HuH-7 (cell line): ENCODE measurements at regions not wholly inside any gene's neighbourhood (a gene's known extent, or its start where the extent isn't known, plus 50 kb on each side); places are given as distances from the start of the nearest gene placed in this dataset.

ENCODE experiments used
- DNase-seq: peaks from one replicate; pipeline ENCODE4 v3.0.0; 2011; ENCODE audit warnings: low spot score

GRCh38 chr16:66265556-66266141, 100.8 kb upstream of the CDH5 start:
- DNase-seq: no peak

- no peak for DNase-seq
Observed at GRCh38 chr16:66265048-66265415, 101.5 kb upstream of the CDH5 start.

DNA sequence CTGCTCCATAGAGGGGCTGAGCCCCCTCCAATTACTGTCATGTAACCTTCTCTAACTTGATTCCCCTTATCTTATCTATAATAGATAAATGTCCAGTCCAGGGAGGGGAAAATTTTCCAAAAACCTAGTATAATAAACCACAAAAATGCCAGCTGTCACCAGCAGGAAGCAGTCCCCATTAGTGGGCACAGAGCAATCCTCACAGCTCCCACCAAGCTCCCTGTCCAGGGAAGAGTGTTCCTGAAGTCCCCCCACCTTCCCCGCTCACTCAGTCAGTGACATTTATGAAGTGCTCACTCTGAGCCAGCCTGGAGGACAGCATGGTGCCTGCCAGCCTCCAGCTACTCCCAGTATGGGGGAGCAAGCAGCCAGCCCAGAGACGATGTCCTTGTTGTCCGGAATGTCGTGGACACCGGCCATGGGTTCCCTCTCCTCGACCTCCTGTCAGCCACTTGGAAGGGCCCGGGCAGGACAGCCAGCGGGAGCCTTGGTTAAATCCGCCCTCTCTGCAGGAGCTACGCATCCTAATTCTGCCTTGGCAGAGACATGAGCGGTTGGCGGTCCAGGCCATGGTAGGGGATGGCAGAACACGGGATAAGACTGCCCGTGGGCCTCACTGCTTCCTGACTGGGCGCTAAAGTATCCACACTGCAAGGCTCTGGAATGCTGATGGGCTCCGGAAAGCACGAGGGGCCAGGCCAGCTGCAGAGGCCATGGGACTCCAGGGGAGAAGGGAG, 102.0 kb upstream of the CDH5 start:
- DNase-seq: no peak

- no peak for DNase-seq
Observed at GRCh38 chr16:66263973-66264310, 102.5 kb upstream of the CDH5 start.

GRCh38 chr16:66263168-66263972, 103.1 kb upstream of the CDH5 start:
- DNase-seq: no peak

GRCh38 chr16:66262253-66263167, 104.0 kb upstream of the CDH5 start:
- DNase-seq: no peak

DNA sequence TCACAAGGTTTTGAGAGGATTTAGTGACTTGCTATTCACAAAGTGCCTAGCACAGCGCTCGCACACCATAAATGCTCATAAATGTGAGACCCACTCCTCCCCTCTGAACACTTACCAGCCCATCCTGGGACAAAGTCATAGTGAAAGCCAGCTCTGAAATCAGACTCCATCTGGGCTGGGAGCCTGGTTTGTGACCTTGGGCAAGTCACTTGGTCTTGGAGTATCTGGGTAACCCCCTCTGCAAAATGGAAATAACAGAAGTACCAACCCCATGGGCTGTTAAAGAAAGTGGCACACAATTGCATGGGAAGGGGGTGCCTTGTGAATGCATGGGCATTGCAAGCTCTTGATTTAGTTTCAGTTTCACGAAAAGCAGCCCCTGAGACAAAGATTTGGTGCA, 104.7 kb upstream of the CDH5 start:
- DNase-seq: no peak

DNA sequence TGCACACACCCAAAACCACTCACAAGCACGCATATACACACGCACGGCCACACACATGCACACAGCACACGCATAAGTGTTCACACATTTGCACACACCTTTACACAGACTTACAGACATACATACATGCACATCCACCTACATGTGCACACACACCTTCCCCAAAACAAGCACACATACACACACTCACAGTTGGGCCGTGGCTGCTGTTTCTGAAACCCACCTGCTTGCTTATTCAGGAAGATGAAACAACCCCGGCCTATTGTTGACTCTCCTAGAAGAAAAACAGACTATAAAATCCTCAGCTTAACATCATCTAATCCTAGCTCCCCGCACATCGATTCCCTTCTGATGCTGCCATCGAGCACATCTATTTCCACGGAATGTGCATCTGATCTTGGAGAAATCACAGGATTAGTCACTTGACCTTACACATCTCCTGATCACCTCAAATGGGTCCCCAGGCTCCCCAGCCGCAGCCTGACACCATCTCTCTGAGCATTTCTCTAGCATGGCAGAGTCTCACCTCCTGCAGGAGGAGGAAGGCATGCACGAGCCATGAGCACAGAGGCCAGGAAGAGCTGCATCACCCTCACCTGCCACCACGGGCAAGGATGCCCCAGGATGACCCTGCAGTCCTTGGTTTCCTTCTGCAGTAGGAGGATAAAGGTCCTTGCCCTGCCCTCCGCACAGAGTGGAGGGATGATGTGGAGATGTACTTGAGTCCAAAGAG, 105.8 kb upstream of the CDH5 start:
- no peak for DNase-seq

- no peak for DNase-seq
Observed at GRCh38 chr16:66258916-66259845, 107.3 kb upstream of the CDH5 start.

- DNase-seq: no peak
Observed at GRCh38 chr16:66256919-66257318, 109.6 kb upstream of the CDH5 start.

DNA sequence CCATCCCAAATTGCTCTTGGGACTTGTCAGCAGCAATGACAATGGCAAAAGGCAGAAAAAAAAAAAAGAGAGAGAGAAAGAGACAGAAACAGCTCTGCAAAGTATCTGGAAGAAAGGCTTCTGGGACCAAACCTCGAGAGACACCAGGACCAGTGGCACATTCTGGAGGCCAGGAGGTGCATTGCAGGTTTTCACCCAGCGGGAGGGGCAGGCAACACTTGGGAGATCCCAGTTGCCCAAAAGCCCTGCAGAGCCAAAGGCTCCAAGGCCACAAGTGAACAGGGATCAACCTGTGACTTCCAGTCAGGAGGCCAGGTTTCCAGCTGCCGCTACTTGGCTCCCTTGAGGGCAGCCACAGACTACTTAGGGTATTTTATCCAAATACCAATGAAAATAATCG, 110.8 kb upstream of the CDH5 start:
- DNase-seq: no peak

- DNase-seq: no peak
Observed at GRCh38 chr16:66254751-66255150, 111.7 kb upstream of the CDH5 start.

GRCh38 chr16:66254106-66254505, 112.4 kb upstream of the CDH5 start:
- no peak for DNase-seq

DNA sequence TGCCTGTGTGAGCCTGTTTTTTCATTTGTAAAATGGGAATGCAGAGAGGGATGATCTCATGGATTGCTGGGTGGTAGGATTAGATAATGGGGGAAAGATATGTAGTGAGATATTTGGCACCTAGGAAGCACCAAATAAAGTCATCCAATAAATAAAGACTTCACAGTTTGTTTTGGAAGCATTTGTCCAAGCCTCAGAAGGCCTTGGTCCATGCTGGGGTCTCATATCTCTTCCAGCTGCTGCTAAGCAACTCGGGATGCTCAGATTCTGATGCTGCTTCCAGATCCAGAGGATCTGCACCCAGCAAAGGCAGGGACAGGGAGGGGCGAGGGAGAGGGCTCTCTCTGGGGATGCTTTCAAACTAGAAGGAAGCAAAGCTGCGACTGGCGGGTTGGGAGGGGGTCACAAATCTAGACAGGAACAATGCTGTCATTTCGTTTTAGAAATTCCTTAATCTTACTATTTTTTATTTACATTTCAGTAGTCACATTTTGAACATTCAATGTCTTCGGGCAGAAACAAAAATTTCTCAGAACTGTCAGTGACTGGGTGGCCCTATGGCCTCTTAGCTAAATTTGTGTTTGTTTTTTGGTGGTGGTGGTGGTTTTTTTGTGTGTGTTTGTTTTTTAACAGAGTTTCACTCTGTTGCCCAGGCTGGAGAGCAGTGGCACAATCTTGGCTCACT, 114.9 kb upstream of the CDH5 start:
- no peak for DNase-seq

GRCh38 chr16:66250686-66251431, 115.6 kb upstream of the CDH5 start:
- no peak for DNase-seq

GRCh38 chr16:66247516-66248481, 118.7 kb upstream of the CDH5 start:
- no peak for DNase-seq

GRCh38 chr16:66245868-66246267, 120.6 kb upstream of the CDH5 start:
- DNase-seq: no peak

- no peak for DNase-seq
Observed at GRCh38 chr16:66245072-66245471, 121.4 kb upstream of the CDH5 start.
